SK-N-SH (cell line): ENCODE measurements at regions not wholly inside any gene's neighbourhood (a gene's known extent, or its start where the extent isn't known, plus 50 kb on each side); places are given as distances from the start of the nearest gene placed in this dataset.

Experiments used
- CTCF ChIA-PET: fragments of 300-600, 350-600 bp; formaldehyde crosslinking; extraction: SDS; loops from one replicate; lab custom pipeline; 2021; lab: Yijun Ruan, JAX
- POLR2A ChIA-PET: fragments of 350-600 bp; sonication (Branson Sonifier 250); formaldehyde crosslinking; extraction: SDS; loops from one replicate; lab custom pipeline; 2020; ENCODE audit warnings: antibody characterized with exemption, inconsistent platforms; lab: Yijun Ruan, JAX
- DNase-seq: peaks from one replicate; pipeline ENCODE4 v3.0.0; 2012
- H2AFZ ChIP-seq: fragments of 200-600 bp; sonication (generic); 2 replicates; pipeline ENCODE4 v1.8.1; 2016; ENCODE audit warnings: antibody characterized with exemption, mild to moderate bottlenecking, low read depth
- H3F3A ChIP-seq: fragments of 200-600 bp; sonication (generic); replicated peaks from 2 replicates; pipeline ENCODE3; 2016; ENCODE audit warnings: antibody characterized with exemption, mild to moderate bottlenecking; ENCODE audit not compliant: insufficient read depth
- H3K27ac ChIP-seq, 2 experiments: fragments of 200-500 bp in 1 of 2; fragments of 200-600 bp in 1 of 2; sonication (Bioruptor generic) in 1 of 2; sonication (generic), shearing (Covaris generic) in 1 of 2; 2 replicates each; pipeline versions ENCODE4 v1.5.1 to v1.6.1; 2014 to 2016; ENCODE audit warnings: low read depth in 2 of 2, inconsistent platforms in 1 of 2, low read length in 1 of 2, mild to moderate bottlenecking in 1 of 2, mixed read lengths in 1 of 2
- H3K27me3 ChIP-seq: fragments of 200-600 bp; sonication (generic), shearing (Covaris generic); 2 replicates; pipeline ENCODE4 v1.6.1; 2016; ENCODE audit warnings: mixed run types; ENCODE audit not compliant: insufficient read depth
- H3K36me3 ChIP-seq, 2 experiments: fragments of 200-500 bp in 1 of 2; fragments of 200-600 bp in 1 of 2; sonication (Bioruptor generic) in 1 of 2; sonication (generic) in 1 of 2; replicated peaks in 1 of 2; 2 replicates each; pipeline versions ENCODE3 to v1.5.1; 2014 to 2016; ENCODE audit warnings: low read length in 1 of 2, mild to moderate bottlenecking in 1 of 2; ENCODE audit not compliant: insufficient read depth in 2 of 2, control insufficient read depth in 1 of 2
- H3K4me1 ChIP-seq, 2 experiments: fragments of 200-500 bp in 1 of 2; fragments of 200-600 bp in 1 of 2; sonication (Bioruptor generic) in 1 of 2; sonication (generic), shearing (Covaris generic) in 1 of 2; 2 replicates each; pipeline versions ENCODE4 v1.5.1 to v1.6.1; 2014 to 2016; ENCODE audit warnings: low read depth in 1 of 2, low read length in 1 of 2, mixed run types in 1 of 2; ENCODE audit not compliant: insufficient read depth in 2 of 2, control insufficient read depth in 1 of 2
- H3K4me2 ChIP-seq: fragments of 200-600 bp; sonication (generic), shearing (Covaris generic); 2 replicates; pipeline ENCODE4 v1.6.1; 2017; ENCODE audit warnings: mixed run types
- H3K4me3 ChIP-seq, 2 experiments: fragments of 200-500 bp in 1 of 2; fragments of 200-600 bp in 1 of 2; sonication (Bioruptor generic) in 1 of 2; sonication (generic), shearing (Covaris generic) in 1 of 2; 2 replicates each; pipeline versions ENCODE4 v1.5.1 to v1.8.1; 2014 to 2016; ENCODE audit warnings: low read depth in 2 of 2, inconsistent platforms in 1 of 2, low read length in 1 of 2, mild to moderate bottlenecking in 1 of 2, mixed read lengths in 1 of 2, moderate library complexity in 1 of 2
- H3K79me2 ChIP-seq: fragments of 200-600 bp; sonication (generic); 2 replicates; pipeline ENCODE4 v1.8.1; 2017; ENCODE audit warnings: mild to moderate bottlenecking; ENCODE audit not compliant: insufficient read depth
- H3K9ac ChIP-seq: fragments of 200-600 bp; sonication (generic); 2 replicates; pipeline ENCODE4 v1.6.1; 2017; ENCODE audit warnings: mixed run types
- H3K9me2 ChIP-seq: fragments of 200-600 bp; sonication (generic); 2 replicates; pipeline ENCODE4 v1.6.1; 2017; ENCODE audit warnings: mixed run types
- H3K9me3 ChIP-seq: fragments of 200-600 bp; sonication (generic); 2 replicates; pipeline ENCODE4 v1.6.1; 2017; ENCODE audit warnings: mixed run types, mild to moderate bottlenecking, moderate library complexity
- H4K20me1 ChIP-seq: fragments of 200-600 bp; sonication (generic); 2 replicates; pipeline ENCODE4 v1.6.1; 2017; ENCODE audit warnings: mild to moderate bottlenecking, mixed run types; ENCODE audit not compliant: insufficient read depth
- CHD2 ChIP-seq: fragments of 150-350 bp; IDR thresholded peaks from 2 replicates; pipeline ENCODE4 v1.6.1; 2018; ENCODE audit warnings: low read length; ENCODE audit not compliant: partially characterized antibody
- EP300 ChIP-seq, 2 experiments: IDR thresholded peaks; 2 replicates each; pipeline versions ENCODE4 v1.4.0 to v1.6.1; 2012; ENCODE audit warnings: borderline replicate concordance in 1 of 2, low read depth in 1 of 2, low read length in 1 of 2
- EZH2phosphoT487 ChIP-seq: fragments of 200-600 bp; sonication (generic); IDR thresholded peaks from 2 replicates; pipeline ENCODE4 v1.6.1; 2017; ENCODE audit warnings: low read depth, mixed run types, mild to moderate bottlenecking, antibody characterized with exemption, moderate library complexity, borderline replicate concordance
- FOSL2 ChIP-seq: IDR thresholded peaks from 2 replicates; pipeline ENCODE4 v1.4.0; 2012; ENCODE audit warnings: low read depth, mild to moderate bottlenecking, moderate library complexity, borderline replicate concordance
- FOXM1 ChIP-seq: IDR thresholded peaks from 2 replicates; pipeline ENCODE4 v1.4.0; 2012; ENCODE audit warnings: low read depth, mild to moderate bottlenecking
- GABPA ChIP-seq: IDR thresholded peaks from 2 replicates; pipeline ENCODE4 v1.4.0; 2012; ENCODE audit warnings: low read depth, mild to moderate bottlenecking
- GATA2 ChIP-seq: sonication (generic); formaldehyde crosslinking; IDR thresholded peaks from 2 replicates; pipeline ENCODE4 v1.5.0; 2020; ENCODE audit warnings: mild to moderate bottlenecking, missing genetic modification reagents
- IRF3 ChIP-seq: fragments of 150-350 bp; IDR thresholded peaks from 2 replicates; pipeline ENCODE4 v1.6.1; 2016; ENCODE audit warnings: mild to moderate bottlenecking, low read depth, low read length
- MEF2A ChIP-seq: IDR thresholded peaks from 2 replicates; pipeline ENCODE4 v1.4.0; 2012; ENCODE audit warnings: low read depth, borderline replicate concordance
- MXI1 ChIP-seq: IDR thresholded peaks from 2 replicates; pipeline ENCODE4 v1.6.1; 2012; ENCODE audit warnings: mild to moderate bottlenecking, low read depth, low read length, improper control_type of control experiment
- NRF1 ChIP-seq: IDR thresholded peaks from 2 replicates; pipeline ENCODE4 v1.6.1; 2012; ENCODE audit warnings: low read depth, mild to moderate bottlenecking, low read length
- POLR2AphosphoS5 ChIP-seq: IDR thresholded peaks from 2 replicates; pipeline ENCODE4 v1.6.1; 2012; ENCODE audit warnings: low read depth, low read length
- RAD21 ChIP-seq: IDR thresholded peaks from 2 replicates; pipeline ENCODE4 v1.6.1; 2012; ENCODE audit warnings: mild to moderate bottlenecking, low read length
- RCOR1 ChIP-seq: fragments of 150-350 bp; IDR thresholded peaks from 2 replicates; pipeline ENCODE4 v1.6.1; 2017; ENCODE audit warnings: antibody characterized with exemption, low read length
- RFX5 ChIP-seq: IDR thresholded peaks from 2 replicates; pipeline ENCODE4 v1.6.1; 2012; ENCODE audit warnings: mild to moderate bottlenecking, improper control_type of control experiment, low read length
- SMC3 ChIP-seq: IDR thresholded peaks from 2 replicates; pipeline ENCODE4 v1.6.1; 2012; ENCODE audit warnings: low read depth, low read length, improper control_type of control experiment
- TAF1 ChIP-seq: IDR thresholded peaks from 2 replicates; pipeline ENCODE4 v1.6.1; 2012; ENCODE audit warnings: low read depth, mild to moderate bottlenecking, low read length, moderate library complexity, borderline replicate concordance
- TCF12 ChIP-seq: IDR thresholded peaks from 2 replicates; pipeline ENCODE4 v1.4.0; 2012
- TEAD4 ChIP-seq: IDR thresholded peaks from 2 replicates; pipeline ENCODE4 v1.4.0; 2012; ENCODE audit warnings: mild to moderate bottlenecking, borderline replicate concordance; ENCODE audit not compliant: insufficient read depth
- YY1 ChIP-seq: IDR thresholded peaks from 2 replicates; pipeline ENCODE4 v1.4.0; 2012; ENCODE audit warnings: low read depth, mild to moderate bottlenecking
- ZBTB33 ChIP-seq: IDR thresholded peaks from 2 replicates; pipeline ENCODE4 v1.4.0; 2012; ENCODE audit warnings: low read depth, borderline replicate concordance
- WGBS: methylation state at CpG from one replicate; pipeline ENCODE4 v1.1.6; 2017; ENCODE audit warnings: low lambda C conversion rate; 5-methylcytosine and 5-hydroxymethylcytosine counted together
- TF ChIP-seq, protein P1 (sequence below): IDR thresholded peaks from 2 replicates; pipeline ENCODE4 v1.4.0; 2012; ENCODE audit warnings: low read depth, borderline replicate concordance

DNA sequence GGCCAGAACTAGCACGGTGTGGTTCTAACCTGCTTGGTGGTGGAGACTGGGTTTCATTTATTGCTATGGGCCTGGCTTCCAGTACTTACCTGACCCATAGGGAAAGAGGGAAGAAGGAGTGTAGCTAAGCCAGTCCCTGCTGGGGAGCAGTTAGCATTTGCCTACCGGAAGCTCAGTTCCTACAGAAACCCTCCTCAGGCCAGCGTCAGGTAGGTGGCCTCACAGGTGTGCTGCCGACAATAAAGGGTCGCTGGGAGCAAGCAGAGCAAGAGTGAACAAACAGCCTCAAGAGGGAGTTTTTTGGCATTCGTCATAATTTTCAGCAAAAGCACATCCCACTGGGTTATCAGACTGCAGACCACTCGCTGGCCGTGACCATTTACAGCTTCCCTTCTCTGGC is 740.6 kb upstream of the TENM3 start:
- H3K4me3 ChIP-seq: no peak overlapping the region
- H2AFZ ChIP-seq: no peak overlapping the region
- no peaks in the 10 kb centered on the region for H3K9me3 ChIP-seq
- H3K4me2 ChIP-seq: no peak overlapping the region
- WGBS: 73% methylated on average over 7 of the region's 8 CpGs
- no peaks in the 10 kb centered on the region for H3K27me3 ChIP-seq
- no peak for DNase-seq
- ChIA-PET POLR2A (no interaction called here), CTCF (no interaction called here)
- H3K9ac ChIP-seq: no peak overlapping the region
- H3K36me3 ChIP-seq: no peaks in the 10 kb centered on the region
- no peaks in the 10 kb centered on the region for H3K79me2 ChIP-seq
- H3K27ac ChIP-seq: no peak overlapping the region
- H3K9me2 ChIP-seq: no peaks in the 10 kb centered on the region
- TF ChIP-seq MEF2A (no peak), POLR2AphosphoS5 (no peak), RFX5 (no peak), ZBTB33 (no peak), RCOR1 (no peak), FOSL2 (no peak), MXI1 (no peak), EP300 (IDR thresholded peaks at IDR 0.05; ENCODE audit: borderline replicate concordance in 1 of 2, low read depth in 1 of 2, low read length in 1 of 2) (no peak), TEAD4 (no peak), GABPA (no peak), RAD21 (no peak)
- TF ChIP-seq, protein P1, sequence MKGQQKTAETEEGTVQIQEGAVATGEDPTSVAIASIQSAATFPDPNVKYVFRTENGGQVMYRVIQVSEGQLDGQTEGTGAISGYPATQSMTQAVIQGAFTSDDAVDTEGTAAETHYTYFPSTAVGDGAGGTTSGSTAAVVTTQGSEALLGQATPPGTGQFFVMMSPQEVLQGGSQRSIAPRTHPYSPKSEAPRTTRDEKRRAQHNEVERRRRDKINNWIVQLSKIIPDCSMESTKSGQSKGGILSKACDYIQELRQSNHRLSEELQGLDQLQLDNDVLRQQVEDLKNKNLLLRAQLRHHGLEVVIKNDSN: no peak
- no peaks in the 10 kb centered on the region for H4K20me1 ChIP-seq
- H3F3A ChIP-seq: no peaks in the 10 kb centered on the region
- H3K4me1 ChIP-seq: peaks cover 0 to 3% of the 10 kb centered on the region in 2 experiments; a peak in 1 of 4 replicates

- Histone ChIP-seq H2AFZ (no peak overlapping the region), H3K36me3 (no peaks in the 10 kb centered on the region), H3K27ac (no peak overlapping the region), H3F3A (no peaks in the 10 kb centered on the region), H3K27me3 (no peaks in the 10 kb centered on the region), H3K4me3 (no peak overlapping the region), H3K4me1 (peaks cover 0 to 3% of the 10 kb centered on the region in 2 experiments; a peak in 1 of 4 replicates), H3K9me2 (no peaks in the 10 kb centered on the region), H3K4me2 (no peak overlapping the region), H3K79me2 (no peaks in the 10 kb centered on the region), H3K9ac (no peak overlapping the region), H4K20me1 (no peaks in the 10 kb centered on the region), H3K9me3 (no peaks in the 10 kb centered on the region)
- 71% methylated on average over 12 of the region's 12 CpGs for WGBS
- peak; percentile 6 for DNase-seq
- ChIA-PET CTCF (interaction anchor here (0.7 kb wide), 1 partner anchor 675 kb away, joined by 3 read pairs; no protein-coding TSS in a partner anchor), POLR2A (no interaction called here)
- TF ChIP-seq CHD2 (no peak), MEF2A (no peak), TAF1 (no peak), TCF12 (no peak), EP300 (IDR thresholded peaks at IDR 0.05; ENCODE audit: borderline replicate concordance in 1 of 2, low read depth in 1 of 2, low read length in 1 of 2) (no peak), FOXM1 (no peak), YY1 (no peak), IRF3 (no peak), NRF1 (no peak), SMC3 (no peak), GATA2 (no peak), TEAD4 (no peak), EZH2phosphoT487 (no peak)
Measured at GRCh38 chr4:181503687-181504390, 739.4 kb upstream of the TENM3 start.
